ENCODE measurements at regions not wholly inside any gene's neighbourhood (a gene's known extent, or its start where the extent isn't known, plus 50 kb on each side); places are given as distances from the start of the nearest gene placed in this dataset.

DNA sequence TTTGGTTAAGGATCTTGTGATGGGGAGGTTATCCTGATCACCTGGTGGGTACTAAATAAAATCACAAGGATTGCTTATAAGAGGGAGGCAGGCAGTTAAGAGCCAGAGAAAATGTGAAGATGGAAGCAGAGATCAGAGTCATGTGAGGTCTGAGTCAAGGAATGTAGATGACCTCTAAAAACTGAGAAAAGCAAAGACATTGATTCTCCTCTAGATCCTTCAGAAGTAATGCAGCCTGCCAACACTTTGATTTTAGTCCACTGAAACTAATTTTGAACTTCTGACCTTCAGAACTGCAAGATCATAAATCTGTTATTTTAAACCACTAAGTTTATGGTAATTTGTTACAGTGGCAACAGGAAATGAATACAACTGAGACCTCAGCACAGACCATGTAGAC lies 499.0 kb downstream of the GADD45G start:
- FAIRE-seq = no peak

DNA sequence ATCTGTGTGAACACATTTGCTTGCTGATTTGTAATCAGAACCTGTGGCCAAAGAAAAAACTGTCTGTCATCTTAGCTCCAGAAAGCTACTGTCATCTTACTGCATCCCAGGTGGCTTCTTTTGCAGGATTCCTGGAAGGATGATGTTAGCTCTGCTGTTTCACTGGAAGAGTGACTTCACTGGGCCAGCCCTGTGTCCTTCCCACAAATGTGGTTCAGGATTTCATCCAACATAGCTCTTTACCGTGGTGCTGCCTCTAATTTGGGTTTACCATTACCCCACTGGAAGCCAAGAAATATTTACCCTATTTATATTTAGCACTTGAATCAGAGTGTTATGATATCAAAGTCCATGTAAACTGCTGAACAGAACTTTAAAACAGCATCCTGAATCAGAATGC lies 501.0 kb downstream of the GADD45G start:
- no peak for FAIRE-seq
- no peak for DNase-seq (ENCODE audit: insufficient read length, low spot score)

More for the DNA sequence above, 499.0 kb downstream of the GADD45G start:
- no peak for DNase-seq (ENCODE audit: insufficient read length, low spot score)

DNA sequence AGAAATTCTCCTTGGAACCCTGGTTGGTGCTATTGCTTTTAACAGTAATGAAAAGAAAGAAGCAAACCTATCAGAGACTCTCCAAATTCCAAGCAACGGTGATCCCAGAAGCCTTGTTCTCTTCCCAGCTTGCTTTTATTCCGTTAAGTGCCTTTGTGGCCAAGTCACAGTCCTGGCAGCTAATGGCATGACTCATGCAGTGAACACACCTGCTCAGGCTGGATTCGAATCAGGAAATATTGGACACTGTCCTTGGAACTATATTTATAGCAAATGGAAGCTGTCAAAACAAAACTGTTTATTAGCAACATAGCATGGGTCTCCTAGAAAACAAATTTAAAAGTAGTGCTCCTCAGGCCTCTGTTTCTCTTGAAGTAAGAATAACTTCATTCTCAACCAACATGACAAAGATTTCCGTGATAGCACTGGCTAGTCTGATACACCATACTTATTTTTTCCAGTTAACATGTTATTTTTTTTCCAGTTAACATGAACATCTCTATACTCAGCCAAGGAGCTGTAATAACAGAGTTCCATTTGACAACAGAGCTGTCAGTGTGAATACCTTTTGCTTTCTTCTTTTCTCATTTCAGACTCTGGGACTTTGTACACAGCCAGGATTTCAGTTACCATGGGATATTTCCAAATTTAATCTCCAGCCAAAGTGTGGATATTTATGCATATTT lies 502.4 kb downstream of the GADD45G start:
- no peak for DNase-seq (ENCODE audit: insufficient read length, low spot score)
- FAIRE-seq = no peak

DNA sequence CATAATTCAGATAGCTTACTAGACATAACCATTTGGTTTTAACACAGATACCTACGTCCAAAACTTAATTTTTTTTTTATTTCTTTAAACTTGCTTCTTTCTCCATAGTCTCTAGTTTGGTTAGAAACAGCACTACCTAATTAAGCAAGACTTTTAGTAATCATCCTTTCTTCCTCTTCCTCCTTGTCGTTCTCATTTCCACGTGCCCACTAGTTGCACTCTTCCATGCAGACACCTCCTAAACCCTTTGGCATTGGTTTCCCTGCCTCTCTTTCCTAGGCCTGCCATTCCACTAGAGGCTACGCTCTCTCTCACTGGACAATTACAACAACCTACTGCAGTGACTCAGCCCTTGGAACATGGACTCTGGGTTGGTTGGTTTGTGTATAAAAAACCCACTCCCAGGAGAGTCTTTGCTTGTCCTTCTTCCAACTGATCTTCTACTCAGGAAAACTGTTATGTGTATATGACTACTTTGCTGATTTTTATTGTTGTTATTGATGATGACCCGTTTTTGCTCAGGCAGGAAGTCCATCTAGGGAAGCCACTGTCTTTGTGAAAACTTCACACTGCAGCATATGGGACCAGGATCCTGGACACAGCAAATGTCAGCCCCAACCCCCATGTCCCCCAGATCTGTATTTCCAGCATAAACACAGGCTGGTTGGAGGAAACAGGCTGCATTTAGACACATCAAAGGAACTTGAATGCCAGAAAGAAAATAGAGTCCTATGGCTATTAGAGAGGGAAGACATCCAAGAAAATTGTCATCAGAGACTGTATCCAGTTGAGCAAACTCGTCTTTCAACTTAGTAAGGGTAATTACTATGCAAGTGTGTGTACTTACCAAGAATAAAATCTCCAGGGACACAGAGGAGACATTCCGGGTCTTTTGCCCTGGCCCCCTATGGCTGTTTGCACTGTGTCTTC lies 503.2 kb downstream of the GADD45G start:
- DNase-seq (ENCODE audit: insufficient read length, low spot score) (no peak), FAIRE-seq (no peak)

DNA sequence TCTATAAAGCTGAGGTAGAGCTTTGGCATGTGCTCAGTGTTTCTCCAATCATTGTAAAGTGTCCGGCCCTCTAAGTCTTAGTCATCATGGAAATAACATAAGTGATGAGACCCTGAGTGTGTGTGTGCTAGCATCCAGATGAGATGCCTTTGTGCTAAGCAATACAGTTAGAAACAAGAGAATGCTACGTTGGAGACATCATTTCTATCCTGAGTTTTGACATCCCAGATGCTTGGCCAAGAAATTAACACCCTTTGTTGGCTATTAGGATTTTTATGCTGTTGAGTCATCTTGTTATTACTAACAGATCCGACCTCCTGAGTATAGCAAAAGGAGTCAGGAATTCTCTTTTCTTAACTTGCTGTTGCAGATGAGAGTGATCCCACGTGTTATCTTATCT lies 508.0 kb downstream of the GADD45G start:
- FAIRE-seq = no peak
- DNase-seq (ENCODE audit: insufficient read length, low spot score) = no peak

DNA sequence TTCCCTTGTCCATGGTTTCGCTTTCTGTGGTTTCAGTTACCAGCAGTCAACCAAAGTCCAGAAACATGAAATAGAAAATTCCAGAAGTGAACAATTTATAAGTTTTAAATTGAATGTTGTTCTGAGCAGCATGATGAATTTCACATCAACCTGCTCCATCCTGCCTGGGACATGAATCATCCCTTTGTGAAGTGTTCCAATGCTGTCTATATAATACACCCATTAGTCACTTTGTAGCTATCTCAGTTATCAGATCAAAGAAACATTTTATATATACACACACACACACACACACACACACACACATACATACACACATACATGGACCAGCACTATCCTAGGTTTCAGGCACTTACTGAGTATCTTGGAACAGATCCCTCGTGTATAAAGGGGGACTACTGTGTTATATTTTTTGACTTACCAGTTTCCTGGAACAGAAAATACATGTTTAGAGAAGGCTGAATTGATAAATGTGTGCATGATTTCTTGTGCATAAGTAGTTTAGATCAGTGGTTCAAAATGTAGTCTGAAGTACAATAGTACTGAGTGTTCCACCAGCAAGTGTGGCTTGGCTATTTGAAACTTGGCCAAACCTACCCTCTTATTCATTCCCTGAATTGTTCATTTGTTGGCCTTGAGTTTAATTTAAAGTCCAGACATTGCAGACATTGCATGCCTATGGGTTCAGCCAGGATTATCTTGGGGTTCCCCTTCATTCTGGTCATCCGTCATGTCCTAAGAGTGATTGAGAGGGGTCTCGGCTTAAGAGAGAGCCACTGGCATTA lies 510.0 kb downstream of the GADD45G start:
- DNase-seq (ENCODE audit: insufficient read length, low spot score) (no peak), FAIRE-seq (no peak)

DNA sequence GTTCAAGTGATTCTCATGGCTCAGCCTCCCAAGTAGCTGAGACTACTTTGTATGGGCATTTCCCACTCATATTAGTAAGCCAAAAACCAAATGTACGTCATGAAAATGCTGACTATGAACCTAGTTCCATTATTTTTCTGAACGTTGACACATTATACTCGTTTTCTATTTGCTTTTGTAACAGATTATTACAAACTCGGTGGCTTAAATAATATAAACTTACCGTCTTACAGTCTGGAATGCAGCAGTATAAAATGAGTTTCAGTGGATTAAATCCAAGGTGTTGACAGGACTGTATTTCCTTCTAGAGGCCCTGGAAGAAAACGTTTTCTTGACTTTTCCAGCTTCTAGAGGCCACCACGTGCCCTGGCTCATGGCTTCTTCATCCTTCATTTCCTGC lies 517.0 kb downstream of the GADD45G start:
- no peak for FAIRE-seq

DNA sequence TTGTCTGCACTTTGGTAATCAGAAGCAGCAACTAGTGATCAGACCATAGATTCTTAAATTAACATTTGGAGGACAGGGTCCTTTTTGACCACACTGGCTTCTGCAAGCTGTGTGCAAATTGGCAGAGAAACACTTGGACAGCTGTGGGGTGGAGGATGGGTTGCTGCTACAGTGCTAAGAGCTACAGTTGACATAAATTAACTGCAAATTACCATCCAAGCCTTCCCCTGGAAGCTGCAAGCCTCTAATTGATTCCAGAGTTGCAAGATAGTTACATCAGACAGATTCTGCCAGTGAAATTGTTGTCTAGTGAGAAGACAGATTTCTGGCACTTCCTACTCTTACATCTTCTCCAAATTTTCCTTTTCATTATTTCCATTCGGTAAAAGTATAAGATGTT lies 517.7 kb downstream of the DIRAS2 start:
- DNase-seq (ENCODE audit: insufficient read length, low spot score) (no peak), FAIRE-seq (no peak)

More for the DNA sequence above, 517.0 kb downstream of the GADD45G start:
- no peak for DNase-seq (ENCODE audit: insufficient read length, low spot score)

DNA sequence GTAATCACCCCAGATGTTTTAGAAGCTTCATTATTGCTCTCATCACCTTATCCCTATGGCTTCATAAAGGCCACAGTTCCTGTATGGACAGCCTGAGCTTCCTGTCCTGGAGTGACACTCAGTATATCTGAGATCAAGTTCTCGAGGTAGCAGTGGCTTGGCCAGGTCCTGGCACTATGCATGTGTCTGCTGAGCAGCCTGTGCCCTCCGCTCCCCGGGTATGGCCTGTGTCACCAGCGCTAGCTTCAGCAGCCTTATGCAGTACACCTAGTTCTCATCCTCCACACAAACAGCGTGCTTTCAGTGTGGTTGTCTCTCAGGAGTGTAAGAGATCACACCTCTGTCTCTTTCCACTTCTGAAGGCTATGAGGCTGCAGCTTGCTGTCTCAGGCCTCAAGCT lies 514.7 kb downstream of the DIRAS2 start:
- FAIRE-seq = no peak
- no peak for DNase-seq (ENCODE audit: insufficient read length, low spot score)

DNA sequence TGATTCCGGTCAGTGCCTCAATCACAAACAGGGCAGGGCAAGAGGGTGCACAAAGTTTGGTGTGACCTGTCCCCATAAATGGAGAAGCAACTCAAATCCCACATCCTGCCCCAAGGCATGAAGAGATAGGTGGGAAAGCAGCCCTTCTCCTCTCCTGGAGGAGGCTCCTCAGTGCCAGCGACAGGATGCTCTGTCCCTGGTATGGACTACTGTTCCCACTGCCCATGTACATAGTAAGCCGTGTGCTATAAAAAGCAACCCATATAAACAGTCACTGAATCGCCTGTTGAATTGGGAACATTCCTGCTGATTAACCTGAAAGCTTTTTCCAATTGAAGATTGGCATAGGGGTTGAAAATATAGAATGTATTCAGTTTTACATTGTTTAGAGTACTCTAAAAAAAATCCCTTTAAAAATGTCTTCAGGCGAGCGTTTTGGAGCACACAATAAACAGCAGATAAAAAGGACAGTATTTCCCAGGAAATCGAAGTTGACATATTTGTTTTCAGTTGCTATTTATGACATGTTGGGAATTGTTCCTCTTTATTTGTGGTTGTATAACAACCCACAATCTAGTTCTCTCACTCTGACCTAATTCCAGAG lies 513.9 kb downstream of the DIRAS2 start:
- FAIRE-seq (no peak), DNase-seq (ENCODE audit: insufficient read length, low spot score) (no peak)

DNA sequence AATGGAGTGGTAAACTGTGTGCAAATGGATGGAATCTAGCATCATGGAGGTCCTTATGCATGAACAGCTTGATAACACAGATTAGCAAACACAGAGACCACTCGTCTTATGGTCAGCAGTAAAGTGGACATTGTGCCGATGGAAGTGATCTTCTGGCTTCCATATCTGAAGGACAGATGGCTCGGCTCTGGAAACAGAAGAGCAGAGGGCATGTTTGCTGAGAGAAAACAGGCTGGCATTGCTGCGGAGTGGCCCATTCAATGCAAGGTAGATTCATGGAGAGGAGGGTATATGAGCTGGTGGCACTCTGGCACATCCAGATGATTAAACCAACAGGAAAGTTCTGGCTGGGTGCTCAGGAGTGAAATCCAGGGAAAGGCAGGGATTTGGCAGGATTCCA lies 513.2 kb downstream of the DIRAS2 start:
- no peak for FAIRE-seq
- DNase-seq (ENCODE audit: insufficient read length, low spot score) = no peak

DNA sequence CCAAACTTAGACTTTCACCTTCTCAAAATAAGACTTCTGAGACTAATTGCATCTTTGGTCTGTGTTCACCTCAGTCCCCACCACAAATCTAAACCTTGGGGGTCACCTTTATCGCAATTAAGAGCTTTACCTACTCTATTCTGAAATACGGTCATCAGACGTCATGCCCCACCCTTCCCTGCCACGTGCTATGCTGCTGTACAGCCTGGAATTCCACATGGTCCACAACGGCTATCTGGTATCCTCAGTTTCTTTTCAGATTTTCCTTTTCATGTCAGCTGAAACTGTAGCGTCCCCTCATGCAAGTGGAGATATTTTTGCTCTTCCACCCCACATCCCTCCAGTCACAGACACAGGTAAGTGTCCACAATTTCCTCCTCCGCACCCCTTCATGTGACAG lies 511.1 kb downstream of the DIRAS2 start:
- FAIRE-seq = no peak
- no peak for DNase-seq (ENCODE audit: insufficient read length, low spot score)

DNA sequence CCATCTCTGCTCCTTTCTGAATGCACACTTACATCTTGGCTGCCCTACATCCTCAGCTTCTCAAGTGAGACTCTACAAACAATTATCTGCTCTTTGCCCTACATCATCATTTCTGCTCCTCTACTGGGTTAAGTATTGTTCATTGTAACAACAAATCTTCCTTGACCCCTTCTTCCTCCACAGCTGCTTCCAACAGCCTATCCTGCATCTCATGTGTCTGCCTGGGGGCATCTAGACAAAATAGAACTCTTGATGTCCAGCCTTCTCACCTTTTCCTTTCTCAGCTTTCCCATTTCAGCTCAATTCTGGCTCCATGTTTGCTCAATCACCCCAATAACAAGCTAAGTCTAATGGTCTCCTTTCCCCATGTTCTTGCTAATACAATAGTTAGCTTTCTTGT lies 509.8 kb downstream of the DIRAS2 start:
- no peak for FAIRE-seq
- DNase-seq (ENCODE audit: insufficient read length, low spot score) = no peak

DNA sequence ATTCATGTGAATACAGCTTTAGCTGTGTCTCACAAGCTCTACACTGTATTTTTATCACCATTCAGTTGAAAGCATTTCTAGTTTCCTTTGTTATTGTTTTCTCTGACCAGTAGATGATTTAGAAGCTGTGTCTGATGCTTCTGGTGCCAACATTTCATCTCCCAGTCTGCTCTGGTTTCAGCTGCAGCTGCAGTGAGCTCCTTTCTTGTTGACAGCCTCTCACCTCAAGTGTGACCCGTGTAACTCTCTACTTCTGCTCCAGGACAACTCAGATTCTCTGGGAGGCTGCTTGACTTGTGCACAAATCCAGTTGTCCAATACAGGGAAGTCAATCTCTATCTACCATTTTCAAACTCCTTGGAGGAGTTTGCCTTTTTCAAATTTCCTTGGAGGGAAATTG lies 504.8 kb downstream of the DIRAS2 start:
- FAIRE-seq (no peak), DNase-seq (ENCODE audit: insufficient read length, low spot score) (no peak)

DNA sequence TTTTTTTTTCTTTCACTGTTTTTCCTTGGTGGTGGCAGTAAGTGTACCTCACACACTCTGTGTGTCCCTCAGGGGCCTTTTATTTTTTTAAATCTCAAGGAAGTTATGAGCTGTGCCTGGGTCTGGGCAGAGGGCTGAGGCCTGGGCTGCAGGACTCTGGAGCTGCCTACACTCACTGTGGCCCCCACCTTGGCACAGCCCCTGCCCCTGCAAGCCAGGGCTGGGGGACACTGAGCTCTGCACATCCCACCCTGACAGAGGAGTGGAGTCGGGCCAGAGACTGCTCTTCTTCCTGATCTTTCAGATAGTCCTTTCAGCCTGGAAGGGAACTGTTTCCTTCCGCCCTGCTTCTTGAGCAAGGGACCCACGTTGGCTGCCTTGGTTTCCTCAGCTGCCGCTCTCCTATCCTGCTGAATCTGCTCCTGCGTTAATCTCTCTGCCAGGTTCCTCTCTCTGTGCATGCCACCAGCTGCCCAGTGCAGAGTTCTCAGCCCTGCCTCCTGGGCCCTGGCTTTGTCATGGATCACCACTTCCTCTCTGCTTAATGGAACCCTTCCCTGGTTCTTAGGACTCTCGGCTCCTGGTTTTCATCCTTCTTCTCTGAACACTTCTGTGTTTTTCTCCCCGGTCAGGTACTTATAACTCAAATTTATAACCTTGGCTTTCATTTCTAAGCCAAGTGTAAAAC lies 502.3 kb downstream of the DIRAS2 start:
- no peak for DNase-seq (ENCODE audit: insufficient read length, low spot score)

DNA sequence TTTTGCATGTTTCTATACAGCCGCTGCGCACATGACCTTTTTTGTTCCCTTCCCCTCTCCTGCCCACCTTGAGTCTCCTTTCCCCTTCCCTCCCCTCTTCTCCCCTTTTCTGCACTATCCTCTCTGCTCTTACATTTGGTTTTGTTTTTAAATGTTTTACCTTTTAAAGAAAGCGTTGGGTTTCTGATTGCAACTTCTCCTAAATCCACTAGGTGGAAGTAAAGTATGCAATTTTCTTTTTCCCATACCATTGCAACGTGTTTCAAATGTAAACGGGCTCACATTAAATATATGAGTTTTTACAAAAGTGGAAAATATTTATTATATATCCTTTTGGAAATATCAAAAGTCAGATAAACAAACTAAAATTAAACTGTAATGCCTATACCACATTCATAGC lies 500.9 kb downstream of the DIRAS2 start:
- FAIRE-seq = no peak

More for the DNA sequence above, 502.3 kb downstream of the DIRAS2 start:
- no peak for FAIRE-seq

DNA sequence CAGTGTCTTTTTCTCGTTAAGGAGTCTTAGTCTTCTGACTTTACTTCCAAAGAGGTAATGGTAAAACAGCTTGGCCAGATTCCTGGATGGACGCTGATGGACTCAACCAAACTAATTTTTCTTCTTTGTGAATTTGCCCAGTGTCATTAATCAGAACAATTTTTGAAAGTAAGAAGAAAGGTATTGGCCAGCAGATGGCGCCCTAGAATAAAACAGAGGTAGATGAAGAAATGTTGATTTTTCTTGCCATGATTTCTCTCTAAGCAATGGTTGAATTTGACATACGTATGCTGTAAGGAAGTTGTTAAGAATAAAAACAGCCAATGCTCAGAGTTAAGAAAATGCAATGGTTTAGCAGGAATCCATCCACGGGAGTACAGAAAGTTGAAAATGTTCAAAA lies 500.0 kb downstream of the DIRAS2 start:
- DNase-seq (ENCODE audit: insufficient read length, low spot score) (no peak), FAIRE-seq (peak; percentile 73)

More for the DNA sequence above, 500.9 kb downstream of the DIRAS2 start:
- DNase-seq (ENCODE audit: insufficient read length, low spot score) = no peak

DNA sequence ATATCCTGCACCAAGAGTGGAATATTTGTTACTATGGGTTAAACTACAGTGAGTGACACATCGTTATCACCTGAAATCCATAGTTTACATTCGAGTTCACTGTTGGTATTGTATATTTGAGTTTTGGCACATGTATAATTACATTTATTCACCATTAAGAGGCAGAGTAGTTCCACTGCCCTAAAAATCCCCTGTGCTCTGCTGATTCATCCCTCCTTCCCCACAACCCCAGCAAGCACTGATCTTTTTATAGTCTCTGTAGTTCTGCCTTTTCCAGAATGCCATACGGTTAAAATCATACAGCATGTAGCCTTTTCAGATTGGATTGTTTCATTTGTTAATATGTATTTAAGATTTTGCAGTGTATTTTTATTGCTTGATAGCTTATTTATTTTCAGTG lies 495.2 kb downstream of the DIRAS2 start:
- FAIRE-seq (no peak), DNase-seq (ENCODE audit: insufficient read length, low spot score) (no peak)

DNA sequence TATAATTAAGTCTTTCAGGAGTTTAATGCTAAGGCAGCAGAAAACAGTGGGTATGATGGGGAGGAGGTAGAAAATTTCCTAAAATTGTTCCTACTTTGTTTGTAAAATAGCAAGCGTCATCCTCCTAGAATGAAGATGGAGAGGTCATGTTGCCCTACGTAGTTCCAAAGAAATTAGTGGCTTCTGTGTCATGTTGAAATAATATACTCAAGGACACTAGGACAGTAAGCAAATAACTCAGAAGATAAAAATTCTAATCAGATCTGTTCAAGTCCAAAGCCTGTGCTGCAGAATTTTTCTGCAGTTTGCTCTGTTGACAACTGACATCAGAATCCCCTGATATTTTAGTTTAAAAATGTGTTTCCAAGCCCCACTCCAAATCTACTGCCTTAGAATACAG lies 486.3 kb downstream of the DIRAS2 start:
- DNase-seq (ENCODE audit: insufficient read length, low spot score) = no peak
- no peak for FAIRE-seq

DNA sequence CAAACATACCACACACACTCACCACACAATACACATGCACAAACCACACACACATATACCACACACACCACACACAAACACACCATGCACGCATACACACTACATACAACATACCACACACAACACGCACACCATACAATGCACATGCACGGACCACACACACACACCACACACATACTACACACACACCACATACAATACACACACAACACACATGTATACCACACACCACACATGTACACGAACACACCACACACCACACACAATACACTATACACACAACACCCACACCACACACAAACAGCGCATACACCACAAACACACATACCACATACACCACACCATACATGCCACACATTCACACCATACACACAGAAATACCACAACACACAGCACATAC lies 480.3 kb downstream of the DIRAS2 start:
- FAIRE-seq (no peak), DNase-seq (ENCODE audit: insufficient read length, low spot score) (no peak)
